H1 (cell line): ENCODE measurements at regions not wholly inside any gene's neighbourhood (a gene's known extent, or its start where the extent isn't known, plus 50 kb on each side); places are given as distances from the start of the nearest gene placed in this dataset.
"Not testable (repeated sequence)": the region's sequence is repeated elsewhere in the genome, so short reads cannot be mapped to it uniquely, and the experiment has no call there.

ENCODE experiments used
- CTCF ChIA-PET: fragments of 300-600 bp; sonication (Branson Sonifier 250); formaldehyde crosslinking; loops from one replicate; lab custom pipeline; 2021; ENCODE audit not compliant: partially characterized antibody; lab: Charles Lee
- POLR2A ChIA-PET: fragments of 300-600 bp; sonication (Branson Sonifier 250); formaldehyde crosslinking; loops from one replicate; lab custom pipeline; 2021; ENCODE audit warnings: inconsistent platforms; ENCODE audit not compliant: partially characterized antibody; lab: Charles Lee
- DNase-seq, 2 experiments: peaks; one replicate each; pipeline versions ENCODE4 v3.0.0 to v3.0.0-alpha.2; 2010 to 2022; ENCODE audit warnings: low spot score in 2 of 2, low read depth in 1 of 2, mixed read lengths in 1 of 2
- FAIRE-seq: peaks from 2 replicates; lab custom pipeline; 2011; peaks lifted over from hg19 to GRCh38; lab: Jason Lieb, UNC
- H2AFZ ChIP-seq: 2 replicates; pipeline ENCODE4 v1.8.1; 2012; ENCODE audit warnings: low read length, inconsistent platforms
- H2AK5ac ChIP-seq: 2 replicates; pipeline ENCODE4 v1.6.1; 2013; ENCODE audit warnings: low read depth, low read length
- H2BK120ac ChIP-seq: replicated peaks from 2 replicates; pipeline ENCODE3; 2013; ENCODE audit warnings: low read depth, low read length, inconsistent platforms
- H2BK12ac ChIP-seq: 2 replicates; pipeline ENCODE4 v1.6.1; 2013; ENCODE audit warnings: low read depth, low read length
- H2BK15ac ChIP-seq: 2 replicates; pipeline ENCODE4 v1.6.1; 2013; ENCODE audit warnings: low read length
- H2BK20ac ChIP-seq: 2 replicates; pipeline ENCODE4 v1.6.1; 2013; ENCODE audit warnings: low read length
- H2BK5ac ChIP-seq: 2 replicates; pipeline ENCODE4 v1.6.1; 2013; ENCODE audit warnings: low read depth, low read length
- H3K14ac ChIP-seq: 2 replicates; pipeline ENCODE4 v1.6.1; 2013; ENCODE audit warnings: inconsistent platforms; ENCODE audit not compliant: insufficient read length
- H3K18ac ChIP-seq: 2 replicates; pipeline ENCODE4 v1.6.1; 2013; ENCODE audit warnings: low read length; ENCODE audit errors: extremely low read depth
- H3K23ac ChIP-seq: 2 replicates; pipeline ENCODE4 v1.6.1; 2013; ENCODE audit warnings: inconsistent platforms; ENCODE audit not compliant: insufficient read length
- H3K23me2 ChIP-seq: 2 replicates; pipeline ENCODE4 v1.6.1; 2013; ENCODE audit warnings: low read depth, low read length
- H3K27ac ChIP-seq: 2 replicates; pipeline ENCODE4 v1.6.1; 2011; ENCODE audit warnings: low read depth, low read length, inconsistent platforms
- H3K27me3 ChIP-seq, 4 experiments: replicated peaks in 1 of 4; 1 replicate in 1 of 4; 2 replicates in 3 of 4; pipeline versions ENCODE4 v1.6.1 to v1.8.1; 2011 to 2013; ENCODE audit warnings: low read length in 3 of 4, mild to moderate bottlenecking in 3 of 4, inconsistent platforms in 2 of 4, mixed read lengths in 2 of 4, moderate library complexity in 1 of 4; ENCODE audit not compliant: control insufficient read depth in 3 of 4, insufficient read depth in 3 of 4; ENCODE audit errors: extremely low read depth in 1 of 4
- H3K36me3 ChIP-seq, 4 experiments: 2 replicates each; pipeline versions ENCODE4 v1.6.1 to v1.8.1; 2011 to 2013; ENCODE audit warnings: mild to moderate bottlenecking in 4 of 4, low read length in 3 of 4, moderate library complexity in 2 of 4, control low read depth in 1 of 4, inconsistent platforms in 1 of 4; ENCODE audit not compliant: insufficient read depth in 4 of 4, control insufficient read depth in 2 of 4
- H3K4ac ChIP-seq: replicated peaks from 2 replicates; pipeline ENCODE3; 2013; ENCODE audit warnings: low read length, low read depth, mixed read lengths, inconsistent platforms; ENCODE audit not compliant: insufficient read length
- H3K4me1 ChIP-seq, 4 experiments: replicated peaks in 1 of 4; 1 replicate in 1 of 4; 2 replicates in 3 of 4; pipeline versions ENCODE4 v1.6.1 to v1.8.1; 2011 to 2013; ENCODE audit warnings: low read length in 3 of 4, inconsistent platforms in 2 of 4, mixed read lengths in 1 of 4; ENCODE audit not compliant: insufficient read depth in 4 of 4, control insufficient read depth in 3 of 4
- H3K4me2 ChIP-seq, 2 experiments: 2 replicates each; pipeline versions ENCODE4 v1.6.1 to v1.8.1; 2011 to 2013; ENCODE audit warnings: low read depth in 2 of 2, low read length in 2 of 2, control low read depth in 1 of 2, inconsistent platforms in 1 of 2, mild to moderate bottlenecking in 1 of 2; ENCODE audit not compliant: insufficient read depth in 1 of 2
- H3K4me3 ChIP-seq, 4 experiments: fragments of 200-600, 300-600 bp in 1 of 4; sonication (generic), shearing (Covaris generic), sonication (Bioruptor Twin) in 1 of 4; 2 replicates each; pipeline versions ENCODE4 v1.5.1 to v1.8.1; 2011 to 2016; ENCODE audit warnings: low read length in 4 of 4, low read depth in 3 of 4, control low read depth in 2 of 4, inconsistent platforms in 2 of 4, mild to moderate bottlenecking in 2 of 4, mixed read lengths in 1 of 4, moderate library complexity in 1 of 4; ENCODE audit not compliant: insufficient read depth in 2 of 4; ENCODE audit errors: extremely low read depth in 1 of 4
- H3K56ac ChIP-seq: replicated peaks from 2 replicates; pipeline ENCODE3; 2013; ENCODE audit warnings: low read depth, mild to moderate bottlenecking, mixed read lengths, low read length, inconsistent platforms; ENCODE audit not compliant: insufficient read length
- H3K79me1 ChIP-seq: 2 replicates; pipeline ENCODE4 v1.6.1; 2013; ENCODE audit warnings: low read depth, low read length, control low read depth
- H3K79me2 ChIP-seq, 2 experiments: 2 replicates each; pipeline versions ENCODE4 v1.6.1 to v1.8.1; 2012 to 2013; ENCODE audit warnings: low read length in 2 of 2, mild to moderate bottlenecking in 2 of 2, inconsistent platforms in 1 of 2; ENCODE audit not compliant: insufficient read depth in 2 of 2, control insufficient read depth in 1 of 2
- H3K9ac ChIP-seq, 4 experiments: replicated peaks in 1 of 4; 1 replicate in 1 of 4; 2 replicates in 3 of 4; pipeline versions ENCODE4 v1.6.1 to v1.8.1; 2011 to 2013; ENCODE audit warnings: low read depth in 3 of 4, low read length in 3 of 4, control low read depth in 2 of 4, mild to moderate bottlenecking in 2 of 4, moderate library complexity in 2 of 4, inconsistent platforms in 1 of 4; ENCODE audit errors: extremely low read depth in 1 of 4
- H3K9me3 ChIP-seq, 2 experiments: 2 replicates each; pipeline versions ENCODE4 v1.6.1 to v1.8.1; 2012 to 2013; ENCODE audit warnings: mild to moderate bottlenecking in 2 of 2, moderate library complexity in 2 of 2, control low read depth in 1 of 2, inconsistent platforms in 1 of 2, low read depth in 1 of 2, low read length in 1 of 2, mixed read lengths in 1 of 2; ENCODE audit not compliant: insufficient read depth in 2 of 2
- H4K20me1 ChIP-seq, 2 experiments: replicated peaks in 1 of 2; 2 replicates each; pipeline versions ENCODE3 to v1.8.1; 2011 to 2013; ENCODE audit warnings: inconsistent platforms in 2 of 2, low read length in 2 of 2, mild to moderate bottlenecking in 1 of 2; ENCODE audit not compliant: insufficient read depth in 2 of 2, control insufficient read depth in 1 of 2
- H4K5ac ChIP-seq: 2 replicates; pipeline ENCODE4 v1.6.1; 2013; ENCODE audit warnings: low read length, low read depth, mixed read lengths, inconsistent platforms; ENCODE audit not compliant: insufficient read length
- H4K8ac ChIP-seq: 2 replicates; pipeline ENCODE4 v1.8.0; 2013; ENCODE audit warnings: mild to moderate bottlenecking, moderate library complexity, low read length, inconsistent platforms; ENCODE audit not compliant: insufficient read depth; ENCODE audit errors: extremely low read depth
- H4K91ac ChIP-seq: replicated peaks from 2 replicates; pipeline ENCODE3; 2013; ENCODE audit warnings: low read length, mixed read lengths, inconsistent platforms; ENCODE audit not compliant: insufficient read length
- WGBS, 2 experiments: shearing (Covaris generic) in 1 of 2; methylation state at CpG; one replicate each; pipeline versions ENCODE4 v1.1.6 to v1.1.7; 2013 to 2015; ENCODE audit warnings: low lambda C conversion rate in 2 of 2, mixed read lengths in 2 of 2, inconsistent platforms in 1 of 2, low coverage in 1 of 2, missing lambda C conversion rate in 1 of 2; ENCODE audit not compliant: insufficient replicate concordance in 2 of 2, insufficient coverage in 1 of 2, insufficient read length in 1 of 2; ENCODE audit errors: extremely low coverage in 1 of 2, missing lambda C conversion rate in 1 of 2; 5-methylcytosine and 5-hydroxymethylcytosine counted together

DNA sequence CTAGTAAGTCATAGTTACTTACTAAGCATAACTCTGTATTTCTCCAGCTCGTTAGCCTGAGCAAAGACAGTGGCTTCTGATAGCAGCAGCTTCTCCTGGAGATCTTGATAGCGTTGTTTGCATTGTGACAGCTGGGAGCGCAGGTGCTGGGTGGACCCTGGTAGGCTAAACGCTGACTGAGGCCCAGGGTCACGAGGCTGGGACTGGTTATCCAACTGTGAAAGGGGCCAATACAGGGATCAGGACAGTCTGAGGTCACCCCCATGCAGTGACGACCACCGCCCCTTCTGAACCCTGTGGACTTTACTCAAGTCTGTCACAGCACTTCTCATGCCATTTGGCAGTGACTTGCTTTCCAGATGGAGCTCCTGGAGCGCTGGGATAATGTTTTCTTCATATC lies 104.4 kb downstream of the NBPF8 start:
- H2BK120ac ChIP-seq, H3K4me3 ChIP-seq, H4K5ac ChIP-seq, FAIRE-seq, H3K4me1 ChIP-seq, H3K18ac ChIP-seq, H2BK12ac ChIP-seq, H4K20me1 ChIP-seq, H3K9ac ChIP-seq, H4K8ac ChIP-seq, H4K91ac ChIP-seq, DNase-seq, H3K14ac ChIP-seq, H3K36me3 ChIP-seq, POLR2A ChIA-PET, H2BK20ac ChIP-seq, H3K4ac ChIP-seq, H3K27me3 ChIP-seq, H3K27ac ChIP-seq, H2BK5ac ChIP-seq, H3K4me2 ChIP-seq, H2AFZ ChIP-seq, H3K56ac ChIP-seq, H2AK5ac ChIP-seq, H3K79me1 ChIP-seq, H3K79me2 ChIP-seq, H3K9me3 ChIP-seq, H2BK15ac ChIP-seq, H3K23ac ChIP-seq, CTCF ChIA-PET, H3K23me2 ChIP-seq: not testable (repeated sequence)
- 100% methylated on average over 1 of the region's 8 CpGs; no CpG with 5 or more reads in 1 of the 2 experiments for WGBS, 2 experiments

- H2BK20ac ChIP-seq, DNase-seq, H4K5ac ChIP-seq, H3K56ac ChIP-seq, H4K8ac ChIP-seq, H3K14ac ChIP-seq, H3K18ac ChIP-seq, H3K23me2 ChIP-seq, H3K23ac ChIP-seq, H3K4me2 ChIP-seq, H3K27me3 ChIP-seq, H3K9me3 ChIP-seq, CTCF ChIA-PET, H2BK120ac ChIP-seq, H2BK15ac ChIP-seq, H2AK5ac ChIP-seq, H3K79me2 ChIP-seq, H3K9ac ChIP-seq, H3K4ac ChIP-seq, FAIRE-seq, H3K36me3 ChIP-seq, H4K20me1 ChIP-seq, H2BK12ac ChIP-seq, POLR2A ChIA-PET, H3K4me3 ChIP-seq, H4K91ac ChIP-seq, H3K27ac ChIP-seq, H2AFZ ChIP-seq, H3K4me1 ChIP-seq, H3K79me1 ChIP-seq, H2BK5ac ChIP-seq: not testable (repeated sequence)
- 100% methylated on average over 1 of the region's 7 CpGs; no CpG with 5 or more reads in 1 of the 2 experiments for WGBS, 2 experiments
Observed at GRCh38 chr1:120524416-120524815, 109.6 kb downstream of the NBPF8 start.
